GM12878 (cell line): ENCODE measurements at regions not wholly inside any gene's neighbourhood (a gene's known extent, or its start where the extent isn't known, plus 50 kb on each side); places are given as distances from the start of the nearest gene placed in this dataset.

ENCODE experiments used
- ATAC-seq: fragments of 200-7000 bp; cut with Tn5 transposase; 3 replicates; pipeline ENCODE4 v1.9.1; 2020; ENCODE audit warnings: mild to moderate bottlenecking, moderate library complexity
- BruUV-seq: library from RNA; stranded (reverse); fragments of 400-500 nt; replicated peaks from 2 replicates; lab custom pipeline; 2021; lab: Mats Ljungman, UMichigan
- CTCF ChIA-PET: fragments of 300-600 bp; sonication (Branson Sonifier 250); formaldehyde crosslinking; extraction: SDS; loops from one replicate; lab custom pipeline; 2021; ENCODE audit warnings: inconsistent platforms; lab: Yijun Ruan, JAX
- POLR2A ChIA-PET: fragments of 350-600 bp; formaldehyde crosslinking; extraction: SDS; loops from one replicate; lab custom pipeline; 2021; ENCODE audit warnings: inconsistent platforms; lab: Charles Lee
- RAD21 ChIA-PET: fragments of 300-600 bp; sonication (Branson Sonifier 250); formaldehyde crosslinking; loops from one replicate; lab custom pipeline; 2023; ENCODE audit warnings: antibody characterized with exemption; ENCODE audit not compliant: unreplicated experiment; lab: Charles Lee
- SMC1A ChIA-PET: fragments of 300-600 bp; sonication (Branson Sonifier 250); formaldehyde crosslinking; loops from one replicate; lab custom pipeline; 2023; ENCODE audit not compliant: unreplicated experiment, uncharacterized antibody; lab: Charles Lee
- DNase-seq: peaks from one replicate; pipeline ENCODE4 v3.0.0-alpha.2; 2011; ENCODE audit warnings: low read depth, low spot score
- FAIRE-seq: peaks from 3 replicates; lab custom pipeline; 2011; peaks lifted over from hg19 to GRCh38; lab: Jason Lieb, UNC
- H2AFZ ChIP-seq: 2 replicates; pipeline ENCODE4 v1.6.0; 2011; ENCODE audit warnings: low read depth, low read length, control low read depth; ENCODE audit not compliant: control insufficient read depth
- H3K27ac ChIP-seq: 2 replicates; pipeline ENCODE4 v1.5.1; 2011; ENCODE audit warnings: control low read depth; ENCODE audit not compliant: control insufficient read depth, insufficient read depth
- H3K27me3 ChIP-seq, 2 experiments: replicated peaks in 1 of 2; 2 replicates each; pipeline versions ENCODE4 v1.6.0 to v1.6.1; 2011; ENCODE audit warnings: low read length in 1 of 2; ENCODE audit not compliant: control insufficient read depth in 2 of 2, insufficient read depth in 2 of 2
- H3K36me3 ChIP-seq, 2 experiments: 2 replicates each; pipeline ENCODE4 v1.5.1; 2011; ENCODE audit warnings: low read length in 1 of 2; ENCODE audit not compliant: control insufficient read depth in 2 of 2, insufficient read depth in 2 of 2
- H3K4me1 ChIP-seq: 2 replicates; pipeline ENCODE4 v1.6.1; 2011; ENCODE audit warnings: mild to moderate bottlenecking, low read length, moderate library complexity, mixed read lengths; ENCODE audit not compliant: control insufficient read depth, insufficient read depth
- H3K4me2 ChIP-seq: 2 replicates; pipeline ENCODE4 v1.6.0; 2011; ENCODE audit warnings: control low read depth; ENCODE audit not compliant: control insufficient read depth, insufficient read depth
- H3K4me3 ChIP-seq: fragments of 200-600 bp; sonication (generic); 2 replicates; pipeline ENCODE4 v1.5.1; 2016
- H3K79me2 ChIP-seq: 2 replicates; pipeline ENCODE4 v1.6.0; 2011; ENCODE audit warnings: low read length; ENCODE audit not compliant: control insufficient read depth, insufficient read depth
- H3K9ac ChIP-seq: 2 replicates; pipeline ENCODE4 v1.8.0; 2011; ENCODE audit warnings: low read length, control low read depth, mixed read lengths; ENCODE audit not compliant: control insufficient read depth, insufficient read depth
- H3K9me3 ChIP-seq: replicated peaks from 3 replicates; pipeline ENCODE4 v1.5.1; 2011; ENCODE audit warnings: mild to moderate bottlenecking, low read length; ENCODE audit not compliant: control insufficient read depth, insufficient read depth
- H4K20me1 ChIP-seq: 2 replicates; pipeline ENCODE4 v1.6.0; 2011; ENCODE audit not compliant: control insufficient read depth, insufficient read depth
- CEBPB ChIP-seq, 2 experiments: fragments of 150-350 bp in 1 of 2; IDR thresholded peaks; 2 replicates each; pipeline ENCODE4 v1.6.1; 2012 to 2014; ENCODE audit warnings: low read depth in 2 of 2, low read length in 2 of 2, borderline replicate concordance in 1 of 2, inconsistent platforms in 1 of 2
- CREM ChIP-seq: IDR thresholded peaks from 2 replicates; pipeline ENCODE4 v1.6.1; 2014; ENCODE audit warnings: antibody characterized with exemption, low read depth
- DPF2 ChIP-seq: fragments of 450-650 bp; IDR thresholded peaks from 2 replicates; pipeline ENCODE4 v1.6.1; 2017; ENCODE audit warnings: mild to moderate bottlenecking
- EGR1 ChIP-seq, 2 experiments: IDR thresholded peaks; 1 replicate in 1 of 2; 2 replicates in 1 of 2; pipeline ENCODE4 v1.6.1; 2011 to 2012; ENCODE audit warnings: low read depth in 2 of 2, low read length in 2 of 2, borderline replicate concordance in 1 of 2, mild to moderate bottlenecking in 1 of 2, moderate library complexity in 1 of 2
- FOXM1 ChIP-seq: IDR thresholded peaks from 2 replicates; pipeline ENCODE4 v1.6.1; 2012; ENCODE audit warnings: low read depth, mild to moderate bottlenecking, inconsistent platforms, low read length, moderate library complexity
- IRF4 ChIP-seq: IDR thresholded peaks from 2 replicates; pipeline ENCODE4 v1.6.1; 2011; ENCODE audit warnings: low read depth, low read length
- NBN ChIP-seq: fragments of 450-650 bp; IDR thresholded peaks from 2 replicates; pipeline ENCODE4 v1.6.1; 2016
- POLR2A ChIP-seq: IDR thresholded peaks from 2 replicates; pipeline ENCODE4 v1.6.1; 2011; ENCODE audit warnings: low read depth, mild to moderate bottlenecking, low read length
- RBBP5 ChIP-seq: fragments of 200-600 bp; sonication (generic); conservative IDR thresholded peaks from 2 replicates; pipeline ENCODE4 v1.6.1; 2016
- TCF12 ChIP-seq: IDR thresholded peaks from 2 replicates; pipeline ENCODE4 v1.6.1; 2011; ENCODE audit warnings: low read depth, mild to moderate bottlenecking, low read length
- USF1 ChIP-seq: IDR thresholded peaks from 2 replicates; pipeline ENCODE4 v1.6.1; 2011; ENCODE audit warnings: borderline replicate concordance, low read depth, mild to moderate bottlenecking, moderate library complexity, mixed read lengths, low read length; ENCODE audit not compliant: insufficient read depth; ENCODE audit errors: extremely low read length
- WGBS: methylation state at CpG from one replicate; pipeline ENCODE4 v1.1.6; 2016; ENCODE audit warnings: low lambda C conversion rate; ENCODE audit not compliant: insufficient replicate concordance, insufficient coverage; ENCODE audit errors: missing lambda C conversion rate; 5-methylcytosine and 5-hydroxymethylcytosine counted together
- in situ Hi-C: fragments of 300-500 bp; cut with MboI; formaldehyde crosslinking; loops from 9 replicates; pipeline ENCODE4 v1.14.3; 2018; ENCODE audit warnings: mixed read lengths
- intact Hi-C: fragments of 100-400 bp; cut with micrococcal nuclease; formaldehyde crosslinking; loops from one replicate; pipeline ENCODE4 v1.14.2; 2022; ENCODE audit not compliant: unreplicated experiment

GRCh38 chr14:28677381-28677780 is 89.2 kb upstream of the FOXG1 start:
- BruUV-seq = no TSS peak
- WGBS = 2% methylated on average over 2 of the region's 2 CpGs
- ATAC-seq (no peak), FAIRE-seq (no peak), DNase-seq (no peak)
- H4K20me1 ChIP-seq = no peaks in the 10 kb centered on the region
- H3K4me1 ChIP-seq = no peaks in the 10 kb centered on the region
- H3K27ac ChIP-seq = no peak overlapping the region
- ChIA-PET POLR2A (no interaction called here), SMC1A (no interaction called here), CTCF (no interaction called here), RAD21 (no interaction called here)
- H3K4me3 ChIP-seq = no peak overlapping the region
- TF ChIP-seq NBN = no peak
- TF ChIP-seq POLR2A = no peak
- no peak for TF ChIP-seq DPF2
- no peak for TF ChIP-seq CEBPB (IDR thresholded peaks at IDR 0.05; ENCODE audit: borderline replicate concordance in 1 of 2, low read depth in 2 of 2, low read length in 2 of 2)
- no peak for TF ChIP-seq TCF12
- TF ChIP-seq FOXM1 = no peak
- TF ChIP-seq EGR1 (IDR thresholded peaks at IDR 0.05; ENCODE audit: borderline replicate concordance in 1 of 2, low read depth in 2 of 2, low read length in 2 of 2) = no peak
- TF ChIP-seq CREM = no peak
- TF ChIP-seq USF1 = no peak
- no peak for TF ChIP-seq IRF4
- no peak for TF ChIP-seq RBBP5
- H2AFZ ChIP-seq = no peak overlapping the region
- no peak overlapping the region for H3K9ac ChIP-seq
- no peak overlapping the region for H3K4me2 ChIP-seq
- in situ Hi-C loops (no loop called here), intact Hi-C loops (no loop called here)
- H3K9me3 ChIP-seq = no peaks in the 10 kb centered on the region
- H3K36me3 ChIP-seq = no peaks in the 10 kb centered on the region
- no peaks in the 10 kb centered on the region for H3K79me2 ChIP-seq
- H3K27me3 ChIP-seq = no peaks in the 10 kb centered on the region
